ENCODE measurements at regions not wholly inside any gene's neighbourhood (a gene's known extent, or its start where the extent isn't known, plus 50 kb on each side); places are given as distances from the start of the nearest gene placed in this dataset.

GRCh38 chr12:73321776-73322175 is 1049.6 kb downstream of the TRHDE start:
- BruUV-seq (replicated peaks), result no TSS peak
- no peak overlapping the region for H3K27ac ChIP-seq (ENCODE audit: low read depth, low read length, poor library complexity, severe bottlenecking)
- CTCF ChIA-PET, result no interaction called here
- H3K4me3 ChIP-seq (ENCODE audit: low read depth, low read length, poor library complexity, severe bottlenecking), result no peak overlapping the region
- TF ChIP-seq EZH2 (IDR thresholded peaks at IDR 0.05; ENCODE audit: borderline replicate concordance, low read depth, low read length, poor library complexity, severe bottlenecking), result no peak
- no peak for TF ChIP-seq CTCF (conservative IDR thresholded peaks at IDR 0.05; ENCODE audit: low read depth, low read length)
- intact Hi-C loops (cut with micrococcal nuclease; ENCODE audit: unreplicated experiment), result no loop called here
- POLR2A ChIA-PET (ENCODE audit: low non-redundant PET), result no interaction called here
- DNase-seq (ENCODE audit: low spot score), result no peak
- H3K36me3 ChIP-seq (ENCODE audit: insufficient read depth, low read length, poor library complexity, severe bottlenecking), result no peaks in the 10 kb centered on the region
- peaks cover 12% of the 10 kb centered on the region for H3K9me3 ChIP-seq (ENCODE audit: low read depth, low read length, poor library complexity, severe bottlenecking)
- no peaks in the 10 kb centered on the region for H3K4me1 ChIP-seq (ENCODE audit: insufficient read depth, low read length, poor library complexity, severe bottlenecking)
- no peaks in the 10 kb centered on the region for H3K27me3 ChIP-seq (replicated peaks; ENCODE audit: insufficient read depth, low read depth, low read length, poor library complexity)

- TF ChIP-seq CTCF (conservative IDR thresholded peaks at IDR 0.05; ENCODE audit: low read depth, low read length) (no peak), EZH2 (IDR thresholded peaks at IDR 0.05; ENCODE audit: borderline replicate concordance, low read depth, low read length, poor library complexity, severe bottlenecking) (no peak)
- ChIA-PET POLR2A (ENCODE audit: low non-redundant PET) (no interaction called here), CTCF (no interaction called here)
- Histone ChIP-seq H3K36me3 (ENCODE audit: insufficient read depth, low read length, poor library complexity, severe bottlenecking) (no peaks in the 10 kb centered on the region), H3K9me3 (ENCODE audit: low read depth, low read length, poor library complexity, severe bottlenecking) (no peaks in the 10 kb centered on the region), H3K27me3 (replicated peaks; ENCODE audit: insufficient read depth, low read depth, low read length, poor library complexity) (no peaks in the 10 kb centered on the region), H3K27ac (ENCODE audit: low read depth, low read length, poor library complexity, severe bottlenecking) (no peak overlapping the region), H3K4me1 (ENCODE audit: insufficient read depth, low read length, poor library complexity, severe bottlenecking) (no peaks in the 10 kb centered on the region), H3K4me3 (ENCODE audit: low read depth, low read length, poor library complexity, severe bottlenecking) (no peak overlapping the region)
- intact Hi-C loops (cut with micrococcal nuclease; ENCODE audit: unreplicated experiment), result no loop called here
- no peak for DNase-seq (ENCODE audit: low spot score)
- no TSS peak for BruUV-seq (replicated peaks)
Observed at GRCh38 chr12:73330584-73331351, 1058.6 kb downstream of the TRHDE start.

- intact Hi-C loops (cut with micrococcal nuclease; ENCODE audit: unreplicated experiment), result no loop called here
- no peak for TF ChIP-seq CTCF (conservative IDR thresholded peaks at IDR 0.05; ENCODE audit: low read depth, low read length)
- no peak for TF ChIP-seq EZH2 (IDR thresholded peaks at IDR 0.05; ENCODE audit: borderline replicate concordance, low read depth, low read length, poor library complexity, severe bottlenecking)
- no TSS peak for BruUV-seq (replicated peaks)
Observed at GRCh38 chr12:73341559-73342247, 1069.5 kb downstream of the TRHDE start.

More at GRCh38 chr12:73341559-73342247, 1069.5 kb downstream of the TRHDE start:
- no peak for DNase-seq (ENCODE audit: low spot score)
- ChIA-PET POLR2A (ENCODE audit: low non-redundant PET) (no interaction called here), CTCF (no interaction called here)
- Histone ChIP-seq H3K27me3 (replicated peaks; ENCODE audit: insufficient read depth, low read depth, low read length, poor library complexity) (no peaks in the 10 kb centered on the region), H3K4me1 (ENCODE audit: insufficient read depth, low read length, poor library complexity, severe bottlenecking) (no peaks in the 10 kb centered on the region), H3K27ac (ENCODE audit: low read depth, low read length, poor library complexity, severe bottlenecking) (no peak overlapping the region), H3K4me3 (ENCODE audit: low read depth, low read length, poor library complexity, severe bottlenecking) (no peak overlapping the region), H3K36me3 (ENCODE audit: insufficient read depth, low read length, poor library complexity, severe bottlenecking) (no peaks in the 10 kb centered on the region), H3K9me3 (ENCODE audit: low read depth, low read length, poor library complexity, severe bottlenecking) (no peaks in the 10 kb centered on the region)

All from A673 (cell line).